NCI-H146 (cell line): ENCODE measurements at regions not wholly inside any gene's neighbourhood (a gene's known extent, or its start where the extent isn't known, plus 50 kb on each side); places are given as distances from the start of the nearest gene placed in this dataset.

Experiments used
- DNase-seq: peaks from one replicate; lab custom pipeline; 2025; lab: John Stamatoyannopoulos, UW

DNA sequence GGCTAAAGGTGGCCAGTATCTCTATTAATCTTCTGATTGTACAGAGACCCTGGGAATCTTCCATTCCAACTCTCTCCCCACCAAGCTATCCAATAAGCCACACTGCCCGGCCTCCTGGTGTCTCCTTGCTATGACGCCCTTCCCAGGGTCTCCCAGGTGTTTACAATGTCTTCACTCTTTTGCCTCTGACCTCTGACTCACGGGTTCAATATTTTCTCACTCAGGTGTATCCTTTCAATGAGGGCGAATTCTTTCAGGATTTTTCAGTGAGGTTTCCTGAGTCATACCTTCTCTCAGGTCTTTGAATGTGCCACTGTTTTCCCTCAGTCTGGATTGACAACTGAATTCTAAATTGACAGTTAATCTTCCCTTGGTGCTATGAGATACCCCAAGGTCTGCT is 53.7 kb upstream of the IRX4 start:
- DNase-seq, result no peak

- DNase-seq, result no peak
These were observed 52.2 kb upstream of the IRX4 start for GRCh38 chr5:1934801-1935429.

DNA sequence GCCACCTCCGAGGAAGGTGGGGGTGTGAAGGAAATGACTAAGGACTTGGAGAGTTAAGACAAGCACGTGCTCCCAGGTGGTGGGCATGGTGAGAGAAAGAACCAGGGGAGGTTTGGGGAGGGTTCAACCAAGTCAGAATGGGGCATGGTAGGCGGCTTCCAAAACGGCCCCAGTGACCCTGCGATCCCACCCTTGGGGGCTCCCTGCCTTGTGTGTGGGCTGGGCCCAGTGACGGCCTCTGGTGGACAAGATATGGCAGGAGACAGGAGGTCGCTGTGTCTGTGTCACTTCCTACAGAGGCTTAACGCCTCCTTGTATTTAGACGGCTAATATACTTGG is 51.3 kb upstream of the IRX4 start:
- no peak for DNase-seq

- DNase-seq, result no peak
These were observed 50.8 kb upstream of the IRX4 start for GRCh38 chr5:1933364-1934055.
